ENCODE measurements at regions not wholly inside any gene's neighbourhood (a gene's known extent, or its start where the extent isn't known, plus 50 kb on each side); places are given as distances from the start of the nearest gene placed in this dataset.

DNA sequence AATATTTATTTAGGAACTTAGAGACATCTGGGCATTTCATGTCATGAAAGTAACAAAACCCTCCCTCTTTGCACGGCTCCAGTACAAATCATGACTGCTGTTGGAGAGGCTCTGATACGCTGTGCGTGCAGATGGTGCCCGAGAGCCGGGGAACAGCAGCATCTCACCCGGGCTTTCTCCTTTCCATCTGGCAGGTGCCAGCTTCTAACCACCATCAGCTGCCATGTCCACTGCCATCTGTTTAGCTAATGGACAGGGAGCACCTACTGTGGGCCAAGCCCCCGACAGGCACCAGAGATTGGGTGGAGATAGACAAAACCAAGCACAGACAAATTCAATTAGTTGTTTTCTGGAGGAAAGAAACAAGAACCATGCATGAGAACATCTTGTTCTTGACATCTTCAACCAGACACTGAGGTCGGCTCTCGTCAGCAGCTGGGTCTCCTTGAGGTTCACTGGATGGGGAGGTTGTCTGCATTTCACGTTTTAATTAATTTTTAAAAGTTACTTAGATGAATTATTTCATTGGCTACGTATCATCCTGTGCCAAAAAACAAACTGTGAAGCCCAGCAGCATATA lies 323.7 kb downstream of the THBS2 start:
- H3F3A ChIP-seq (ENCODE audit: low read depth) = no peaks in the 10 kb centered on the region
- TF ChIP-seq, protein P1, sequence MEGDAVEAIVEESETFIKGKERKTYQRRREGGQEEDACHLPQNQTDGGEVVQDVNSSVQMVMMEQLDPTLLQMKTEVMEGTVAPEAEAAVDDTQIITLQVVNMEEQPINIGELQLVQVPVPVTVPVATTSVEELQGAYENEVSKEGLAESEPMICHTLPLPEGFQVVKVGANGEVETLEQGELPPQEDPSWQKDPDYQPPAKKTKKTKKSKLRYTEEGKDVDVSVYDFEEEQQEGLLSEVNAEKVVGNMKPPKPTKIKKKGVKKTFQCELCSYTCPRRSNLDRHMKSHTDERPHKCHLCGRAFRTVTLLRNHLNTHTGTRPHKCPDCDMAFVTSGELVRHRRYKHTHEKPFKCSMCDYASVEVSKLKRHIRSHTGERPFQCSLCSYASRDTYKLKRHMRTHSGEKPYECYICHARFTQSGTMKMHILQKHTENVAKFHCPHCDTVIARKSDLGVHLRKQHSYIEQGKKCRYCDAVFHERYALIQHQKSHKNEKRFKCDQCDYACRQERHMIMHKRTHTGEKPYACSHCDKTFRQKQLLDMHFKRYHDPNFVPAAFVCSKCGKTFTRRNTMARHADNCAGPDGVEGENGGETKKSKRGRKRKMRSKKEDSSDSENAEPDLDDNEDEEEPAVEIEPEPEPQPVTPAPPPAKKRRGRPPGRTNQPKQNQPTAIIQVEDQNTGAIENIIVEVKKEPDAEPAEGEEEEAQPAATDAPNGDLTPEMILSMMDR (IDR thresholded peaks at IDR 0.05) = no peak
- no peak for TF ChIP-seq EZH2phosphoT487 (IDR thresholded peaks at IDR 0.05)
- no peak for TF ChIP-seq EZH2 (IDR thresholded peaks at IDR 0.05)
- H3K4me3 ChIP-seq = no peak overlapping the region
- H2AFZ ChIP-seq (replicated peaks) = no peak overlapping the region
- peaks cover 5% of the 10 kb centered on the region for H3K27me3 Mint-ChIP-seq (ENCODE audit: insufficient read depth, low read depth)
- no peak for DNase-seq (ENCODE audit: low spot score)
- H3K4me2 ChIP-seq = no peak overlapping the region
- H3K27ac ChIP-seq = no peak overlapping the region
- H3K36me3 ChIP-seq = no peaks in the 10 kb centered on the region
- H3K27me3 ChIP-seq = no peaks in the 10 kb centered on the region
- H3K9ac ChIP-seq = no peak overlapping the region
- no peak overlapping the region for H3K27ac Mint-ChIP-seq
- H3K4me3 Mint-ChIP-seq = no peak overlapping the region
- H4K20me1 ChIP-seq (ENCODE audit: low read depth) = no peaks in the 10 kb centered on the region
- no peaks in the 10 kb centered on the region for H3K4me1 ChIP-seq
- no peaks in the 10 kb centered on the region for H3K79me2 ChIP-seq (ENCODE audit: low read depth)
- peaks cover 17% of the 10 kb centered on the region for H3K9me3 Mint-ChIP-seq
- H3K4me1 Mint-ChIP-seq = no peaks in the 10 kb centered on the region
- no peaks in the 10 kb centered on the region for H3K36me3 Mint-ChIP-seq
- H3K9me3 ChIP-seq (ENCODE audit: low read depth) = peaks cover 9% of the 10 kb centered on the region

DNA sequence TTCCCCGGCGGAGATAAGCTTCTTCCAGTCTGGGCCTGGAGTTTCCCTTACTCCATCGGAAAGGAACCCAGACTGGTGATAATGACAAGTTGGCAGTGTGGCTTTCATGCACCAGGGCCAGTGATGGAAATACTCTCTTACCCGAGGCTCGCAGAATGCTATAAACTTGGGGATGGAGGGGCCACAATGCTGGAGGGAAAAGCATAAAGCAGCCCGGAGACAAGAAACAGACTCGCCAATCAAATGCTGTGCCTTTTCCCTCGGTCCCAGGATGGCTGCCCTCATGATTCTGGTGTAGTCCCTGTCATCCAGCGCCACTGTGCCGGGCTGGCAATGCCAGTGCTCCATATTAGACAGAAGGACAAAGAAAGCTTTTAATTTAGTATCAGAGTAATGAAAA lies 325.6 kb downstream of the THBS2 start:
- H3K4me1 Mint-ChIP-seq = no peaks in the 10 kb centered on the region
- no peak overlapping the region for H3K27ac Mint-ChIP-seq
- no peak overlapping the region for H3K4me3 Mint-ChIP-seq
- TF ChIP-seq EZH2 (IDR thresholded peaks at IDR 0.05) = no peak
- TF ChIP-seq, protein P1 (IDR thresholded peaks at IDR 0.05) = no peak
- no peak for TF ChIP-seq EZH2phosphoT487 (IDR thresholded peaks at IDR 0.05)
- Histone ChIP-seq H3K4me1 (no peaks in the 10 kb centered on the region), H3F3A (ENCODE audit: low read depth) (no peaks in the 10 kb centered on the region), H2AFZ (replicated peaks) (no peak overlapping the region), H3K36me3 (no peaks in the 10 kb centered on the region), H3K79me2 (ENCODE audit: low read depth) (no peaks in the 10 kb centered on the region), H4K20me1 (ENCODE audit: low read depth) (no peaks in the 10 kb centered on the region), H3K27ac (no peak overlapping the region), H3K27me3 (no peaks in the 10 kb centered on the region), H3K4me3 (no peak overlapping the region), H3K9me3 (ENCODE audit: low read depth) (peaks cover 9% of the 10 kb centered on the region), H3K4me2 (no peak overlapping the region), H3K9ac (no peak overlapping the region)
- peaks cover 6% of the 10 kb centered on the region for H3K27me3 Mint-ChIP-seq (ENCODE audit: insufficient read depth, low read depth)
- no peaks in the 10 kb centered on the region for H3K36me3 Mint-ChIP-seq
- DNase-seq (ENCODE audit: low spot score) = no peak
- peaks cover 12% of the 10 kb centered on the region for H3K9me3 Mint-ChIP-seq

DNA sequence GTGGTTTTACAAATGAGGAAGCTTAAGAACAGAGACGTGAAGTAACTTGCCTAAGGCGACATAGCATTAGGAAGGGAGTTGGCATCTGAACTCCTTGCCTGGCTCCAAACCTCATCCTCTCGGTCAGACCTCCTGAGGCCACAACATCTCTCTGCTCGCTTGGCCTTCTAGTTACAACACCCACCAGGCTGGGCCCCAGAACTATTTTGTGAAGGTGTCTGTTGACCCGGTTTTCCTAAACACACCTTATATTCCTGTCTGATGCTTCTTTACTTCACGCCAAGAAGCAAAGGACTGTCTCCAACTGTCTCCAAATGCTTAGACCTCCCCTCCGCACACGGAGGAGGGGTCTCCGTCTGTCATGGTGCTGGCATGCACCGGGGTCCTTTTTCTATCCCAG lies 326.6 kb downstream of the THBS2 start:
- Histone ChIP-seq H3K9ac (no peak overlapping the region), H3K4me1 (no peaks in the 10 kb centered on the region), H3F3A (ENCODE audit: low read depth) (no peaks in the 10 kb centered on the region), H3K4me3 (no peak overlapping the region), H3K27me3 (no peaks in the 10 kb centered on the region), H3K4me2 (no peak overlapping the region), H3K36me3 (no peaks in the 10 kb centered on the region), H3K27ac (no peak overlapping the region), H2AFZ (replicated peaks) (no peak overlapping the region), H4K20me1 (ENCODE audit: low read depth) (no peaks in the 10 kb centered on the region), H3K79me2 (ENCODE audit: low read depth) (no peaks in the 10 kb centered on the region), H3K9me3 (ENCODE audit: low read depth) (peaks cover under 1% of the 10 kb centered on the region)
- Mint-ChIP-seq H3K4me1 (no peaks in the 10 kb centered on the region), H3K36me3 (no peaks in the 10 kb centered on the region), H3K27ac (no peak overlapping the region), H3K4me3 (no peak overlapping the region), H3K27me3 (ENCODE audit: insufficient read depth, low read depth) (peaks cover 2% of the 10 kb centered on the region), H3K9me3 (peaks cover 5% of the 10 kb centered on the region)
- DNase-seq (ENCODE audit: low spot score) = no peak
- no peak for TF ChIP-seq EZH2 (IDR thresholded peaks at IDR 0.05)
- TF ChIP-seq EZH2phosphoT487 (IDR thresholded peaks at IDR 0.05) = no peak
- TF ChIP-seq, protein P1 (IDR thresholded peaks at IDR 0.05) = no peak
